ENCODE measurements at regions not wholly inside any gene's neighbourhood (a gene's known extent, or its start where the extent isn't known, plus 50 kb on each side); places are given as distances from the start of the nearest gene placed in this dataset.

DNA sequence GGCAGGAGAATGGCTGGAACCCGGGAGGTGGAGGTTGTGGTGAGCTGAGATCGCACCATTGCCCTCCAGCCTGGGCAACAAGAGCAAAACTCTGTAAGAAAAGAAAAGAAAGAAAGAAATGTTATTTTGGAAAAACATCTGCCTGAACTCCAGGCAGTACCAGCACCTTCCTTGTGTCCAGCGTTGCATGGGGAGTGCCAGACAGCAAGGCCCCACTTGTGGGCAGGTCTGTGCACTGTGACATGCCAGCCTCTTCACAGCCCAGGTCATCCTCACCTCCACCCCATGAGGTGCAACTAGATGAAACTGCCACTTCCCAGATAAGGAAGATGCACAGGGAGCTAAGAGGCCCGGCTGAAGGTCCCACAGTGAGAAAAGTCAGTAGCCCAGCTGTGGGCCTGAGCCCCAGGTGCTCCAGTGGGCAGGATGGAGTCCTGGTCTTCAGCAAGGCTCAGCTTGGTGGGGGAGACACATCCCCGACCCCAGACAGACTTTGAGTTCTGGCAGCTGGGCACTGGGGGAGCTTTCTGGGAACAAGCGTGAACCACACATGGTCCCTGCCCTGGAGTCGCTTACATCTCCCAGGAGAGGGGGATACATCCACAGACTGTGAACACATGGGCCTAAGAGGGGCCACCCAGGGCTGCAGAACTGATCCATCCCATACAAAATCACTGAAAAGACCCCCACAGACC lies 146.9 kb upstream of the IER5L start:
- DNase-seq: no peak
- H3K4me3 ChIP-seq: no peak overlapping the region
- H4K20me1 ChIP-seq (ENCODE audit: insufficient read depth): no peaks in the 10 kb centered on the region
- H3K4me2 ChIP-seq (ENCODE audit: unreplicated experiment): no peak overlapping the region
- no peaks in the 10 kb centered on the region for H3K9me3 ChIP-seq (ENCODE audit: low read depth)
- no peak for TF ChIP-seq EZH2phosphoT487 (IDR thresholded peaks at IDR 0.05; ENCODE audit: insufficient read depth, low read depth)
- TF ChIP-seq EZH2 (IDR thresholded peaks at IDR 0.05; ENCODE audit: insufficient read depth, poor library complexity, severe bottlenecking): no peak
- no peaks in the 10 kb centered on the region for H3K79me2 ChIP-seq (ENCODE audit: insufficient read depth)
- no peak overlapping the region for H3K27ac ChIP-seq
- no peak overlapping the region for H2AFZ ChIP-seq
- no peaks in the 10 kb centered on the region; the same call in 1 of the 2 replicates for H3F3A ChIP-seq (ENCODE audit: insufficient read depth)
- 87 to 92% methylated on average over 7 of the region's 7 CpGs for WGBS, 2 experiments (ENCODE audit: low coverage in 1 of 2, low lambda C conversion rate in 2 of 2, missing lambda C conversion rate in 2 of 2)
- no peaks in the 10 kb centered on the region for H3K36me3 ChIP-seq (ENCODE audit: low read depth)
- H3K9ac ChIP-seq: no peak overlapping the region
- in situ Hi-C loops (cut with MboI): loop anchor here (10.0 kb wide), 1 partner anchor 280 kb away; no protein-coding TSS in a partner anchor
- no peaks in the 10 kb centered on the region for H3K27me3 ChIP-seq (replicated peaks; ENCODE audit: insufficient read depth)
- peaks cover 6% of the 10 kb centered on the region; the same call in 1 of the 2 replicates for H3K4me1 ChIP-seq (ENCODE audit: insufficient read depth)
- H3K9me2 ChIP-seq (ENCODE audit: insufficient read depth): no peaks in the 10 kb centered on the region

DNA sequence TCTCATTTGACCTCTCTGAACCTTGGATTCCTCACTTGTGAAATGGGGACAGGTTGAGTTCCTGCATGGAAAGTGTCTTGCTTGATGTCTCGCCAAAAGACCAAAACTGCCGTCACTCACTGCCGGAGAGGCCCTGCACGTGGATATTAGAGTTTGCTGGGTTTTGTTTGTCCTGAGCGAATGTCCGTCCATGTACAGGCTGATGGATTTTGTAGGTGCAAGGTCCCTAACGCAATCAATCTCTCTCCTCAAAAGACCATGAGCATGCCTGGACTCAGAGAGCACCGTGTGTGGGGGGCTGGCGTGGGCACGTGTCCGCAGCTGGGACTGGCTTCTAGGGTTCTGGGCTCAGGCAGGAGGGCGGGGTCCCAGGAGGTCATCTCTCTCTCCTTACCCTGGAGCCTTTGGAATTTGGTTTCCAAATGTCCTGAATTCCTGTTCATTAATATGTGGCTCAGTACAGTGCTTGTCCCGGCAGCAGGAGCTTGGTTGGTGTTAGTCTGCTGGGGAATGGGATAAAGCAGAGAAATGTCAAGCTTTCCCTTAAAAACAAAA lies 146.0 kb upstream of the IER5L start:
- no peak overlapping the region for H3K4me2 ChIP-seq (ENCODE audit: unreplicated experiment)
- no peak overlapping the region for H3K27ac ChIP-seq
- H4K20me1 ChIP-seq (ENCODE audit: insufficient read depth): no peaks in the 10 kb centered on the region
- H3K9me2 ChIP-seq (ENCODE audit: insufficient read depth): no peaks in the 10 kb centered on the region
- peaks cover 8% of the 10 kb centered on the region; the same call in 1 of the 2 replicates for H3K4me1 ChIP-seq (ENCODE audit: insufficient read depth)
- no peak for DNase-seq
- no peak overlapping the region for H2AFZ ChIP-seq
- H3K79me2 ChIP-seq (ENCODE audit: insufficient read depth): no peaks in the 10 kb centered on the region
- no peaks in the 10 kb centered on the region for H3K36me3 ChIP-seq (ENCODE audit: low read depth)
- no peaks in the 10 kb centered on the region; the same call in 1 of the 2 replicates for H3F3A ChIP-seq (ENCODE audit: insufficient read depth)
- TF ChIP-seq EZH2 (IDR thresholded peaks at IDR 0.05; ENCODE audit: insufficient read depth, poor library complexity, severe bottlenecking) (no peak), EZH2phosphoT487 (IDR thresholded peaks at IDR 0.05; ENCODE audit: insufficient read depth, low read depth) (no peak)
- in situ Hi-C loops (cut with MboI): loop anchor here (10.0 kb wide), 1 partner anchor 281 kb away; no protein-coding TSS in a partner anchor
- H3K4me3 ChIP-seq: no peak overlapping the region
- H3K9me3 ChIP-seq (ENCODE audit: low read depth): no peaks in the 10 kb centered on the region
- no peak overlapping the region for H3K9ac ChIP-seq
- no peaks in the 10 kb centered on the region for H3K27me3 ChIP-seq (replicated peaks; ENCODE audit: insufficient read depth)
- WGBS, 2 experiments (ENCODE audit: low coverage in 1 of 2, low lambda C conversion rate in 2 of 2, missing lambda C conversion rate in 2 of 2): 66 to 69% methylated on average over 13 of the region's 13 CpGs

DNA sequence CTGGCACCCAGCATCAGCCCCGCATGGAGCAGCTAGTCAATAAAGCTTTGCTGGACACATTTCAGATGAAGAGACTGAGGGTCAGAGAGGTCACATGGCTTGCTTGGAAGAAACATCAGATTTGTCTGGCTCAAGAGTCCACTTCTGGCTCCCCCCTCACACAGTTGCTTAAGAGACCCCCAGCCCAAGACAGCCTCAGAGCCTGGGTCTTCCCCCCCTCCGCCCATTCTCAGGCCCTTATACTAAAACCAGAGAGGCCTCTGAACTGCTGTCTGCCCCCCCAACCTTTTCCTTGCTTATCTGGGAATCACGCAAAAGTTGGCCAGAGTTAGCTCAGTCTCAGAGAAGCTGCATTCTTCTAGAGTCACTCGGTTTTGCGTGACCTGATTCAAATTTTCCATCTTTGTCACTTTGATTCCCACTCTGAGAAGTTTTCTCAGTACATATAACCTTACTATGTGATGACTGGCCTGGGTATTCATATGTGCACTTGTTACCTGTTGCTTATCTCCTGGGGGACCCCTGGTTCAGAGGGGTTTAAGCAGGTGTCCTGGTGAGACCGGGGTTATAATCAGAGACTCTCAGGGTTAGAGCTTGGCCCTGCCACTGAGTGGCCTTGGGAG lies 145.4 kb upstream of the IER5L start:
- H3K27ac ChIP-seq: no peak overlapping the region
- H2AFZ ChIP-seq: no peak overlapping the region
- in situ Hi-C loops (cut with MboI): loop anchor here (10.0 kb wide), 1 partner anchor 281 kb away; no protein-coding TSS in a partner anchor
- H3K9me3 ChIP-seq (ENCODE audit: low read depth): no peaks in the 10 kb centered on the region
- no peaks in the 10 kb centered on the region for H3K79me2 ChIP-seq (ENCODE audit: insufficient read depth)
- H3K4me2 ChIP-seq (ENCODE audit: unreplicated experiment): no peak overlapping the region
- H3K27me3 ChIP-seq (replicated peaks; ENCODE audit: insufficient read depth): no peaks in the 10 kb centered on the region
- no peaks in the 10 kb centered on the region; the same call in 1 of the 2 replicates for H3F3A ChIP-seq (ENCODE audit: insufficient read depth)
- no peak for TF ChIP-seq EZH2phosphoT487 (IDR thresholded peaks at IDR 0.05; ENCODE audit: insufficient read depth, low read depth)
- TF ChIP-seq EZH2 (IDR thresholded peaks at IDR 0.05; ENCODE audit: insufficient read depth, poor library complexity, severe bottlenecking): no peak
- H3K36me3 ChIP-seq (ENCODE audit: low read depth): no peaks in the 10 kb centered on the region
- no peak overlapping the region for H3K4me3 ChIP-seq
- no peak overlapping the region for H3K9ac ChIP-seq
- no peaks in the 10 kb centered on the region for H4K20me1 ChIP-seq (ENCODE audit: insufficient read depth)
- 63 to 64% methylated on average over 6 of the region's 6 CpGs for WGBS, 2 experiments (ENCODE audit: low coverage in 1 of 2, low lambda C conversion rate in 2 of 2, missing lambda C conversion rate in 2 of 2)
- no peaks in the 10 kb centered on the region for H3K9me2 ChIP-seq (ENCODE audit: insufficient read depth)
- peaks cover 13% of the 10 kb centered on the region; the same call in 1 of the 2 replicates for H3K4me1 ChIP-seq (ENCODE audit: insufficient read depth)
- DNase-seq: peak; percentile 51

DNA sequence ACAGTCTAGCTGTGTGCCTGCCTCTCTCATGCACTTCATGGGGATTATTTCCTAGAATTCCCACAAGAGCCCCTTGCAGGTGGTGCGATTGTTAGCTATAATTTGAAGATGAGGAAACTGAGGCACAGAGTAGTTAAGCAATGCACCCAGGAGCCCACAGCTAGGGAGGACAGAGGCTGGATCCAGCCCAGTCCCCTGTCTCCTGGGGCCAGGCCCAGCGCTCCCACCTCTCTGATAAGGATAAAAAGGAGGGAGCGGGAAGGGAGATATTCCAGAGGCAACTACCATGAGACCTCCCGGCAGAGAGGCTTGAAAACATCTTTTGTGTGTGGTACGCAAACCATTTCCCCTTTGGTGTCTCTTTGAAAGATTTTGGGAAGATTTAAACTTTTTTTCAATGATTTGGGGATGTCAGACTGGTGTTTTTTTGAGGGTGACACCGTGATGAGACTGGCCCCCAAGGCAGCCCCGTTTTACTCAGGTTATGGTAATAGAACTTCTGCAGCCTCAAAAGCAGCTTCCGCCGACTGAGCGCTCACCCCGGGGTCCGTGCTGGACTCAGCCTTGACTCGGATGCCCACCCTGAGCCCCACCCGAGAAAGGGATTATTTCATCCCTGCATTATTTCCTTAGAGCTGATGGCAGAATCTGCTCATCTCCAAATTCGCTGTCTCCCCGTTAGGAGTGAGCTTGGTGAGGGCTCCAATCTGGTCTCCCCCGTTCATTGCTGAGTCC lies 144.7 kb upstream of the IER5L start:
- no peak overlapping the region for H3K27ac ChIP-seq
- in situ Hi-C loops (cut with MboI): loop anchor here (10.0 kb wide), 1 partner anchor 282 kb away; no protein-coding TSS in a partner anchor
- no peak for DNase-seq

More for the DNA sequence above, 144.7 kb upstream of the IER5L start:
- TF ChIP-seq EZH2 (IDR thresholded peaks at IDR 0.05; ENCODE audit: insufficient read depth, poor library complexity, severe bottlenecking) (no peak), EZH2phosphoT487 (IDR thresholded peaks at IDR 0.05; ENCODE audit: insufficient read depth, low read depth) (no peak)
- Histone ChIP-seq H3K36me3 (ENCODE audit: low read depth) (no peaks in the 10 kb centered on the region), H3K9me3 (ENCODE audit: low read depth) (no peaks in the 10 kb centered on the region), H3K79me2 (ENCODE audit: insufficient read depth) (no peaks in the 10 kb centered on the region), H3K27me3 (replicated peaks; ENCODE audit: insufficient read depth) (no peaks in the 10 kb centered on the region), H3K4me2 (ENCODE audit: unreplicated experiment) (no peak overlapping the region), H3K9me2 (ENCODE audit: insufficient read depth) (no peaks in the 10 kb centered on the region), H3F3A (ENCODE audit: insufficient read depth) (peaks cover 5% of the 10 kb centered on the region), H3K4me1 (ENCODE audit: insufficient read depth) (peaks cover 20% of the 10 kb centered on the region; the same call in 1 of the 2 replicates), H2AFZ (no peak overlapping the region), H3K9ac (no peak overlapping the region), H4K20me1 (ENCODE audit: insufficient read depth) (no peaks in the 10 kb centered on the region), H3K4me3 (no peak overlapping the region)
- 74 to 75% methylated on average over 16 to 17 of the region's 17 CpGs for WGBS, 2 experiments (ENCODE audit: low coverage in 1 of 2, low lambda C conversion rate in 2 of 2, missing lambda C conversion rate in 2 of 2)

Measured in GM23248 (cell line).